ENCODE measurements at regions not wholly inside any gene's neighbourhood (a gene's known extent, or its start where the extent isn't known, plus 50 kb on each side); places are given as distances from the start of the nearest gene placed in this dataset.

GRCh38 chr5:61261136-61261535 lies 70.9 kb upstream of the ZSWIM6 start:
- Histone ChIP-seq H3K79me1 (ENCODE audit: low read depth, low read length) (no peaks in the 10 kb centered on the region), H4K91ac (ENCODE audit: low read depth, low read length, poor library complexity) (no peak overlapping the region), H3K4me3 (ENCODE audit: low read length in 2 of 2) (no peak overlapping the region), H4K8ac (ENCODE audit: low read depth, low read length) (no peak overlapping the region), H3K4me1 (ENCODE audit: control insufficient read depth in 2 of 2, insufficient read depth in 1 of 2, low read depth in 1 of 2, low read length in 2 of 2) (peaks cover 2 to 10% of the 10 kb centered on the region in 2 donors), H3K23ac (ENCODE audit: low read depth, low read length, poor library complexity) (no peak overlapping the region), H3K4ac (ENCODE audit: low read length) (no peak overlapping the region), H2BK15ac (ENCODE audit: low read length) (no peak overlapping the region), H3K36me3 (replicated peaks in 1 of 2; ENCODE audit: control insufficient read depth in 2 of 2, insufficient read depth in 2 of 2, low read length in 2 of 2) (no peaks in the 10 kb centered on the region), H3K18ac (ENCODE audit: low read length) (no peak overlapping the region), H2AFZ (ENCODE audit: low read length) (no peak overlapping the region), H2BK5ac (ENCODE audit: low read length) (no peak overlapping the region), H2BK120ac (ENCODE audit: low read depth, low read length) (no peak overlapping the region), H3K14ac (ENCODE audit: low read length) (no peak overlapping the region), H3K9ac (ENCODE audit: low read depth, low read length, poor library complexity) (no peak overlapping the region), H2BK12ac (ENCODE audit: low read length) (no peak overlapping the region), H3K4me2 (ENCODE audit: insufficient read depth, low read length, poor library complexity, severe bottlenecking) (no peak overlapping the region), H3K27me3 (ENCODE audit: control insufficient read depth in 3 of 3, insufficient read depth in 3 of 3, low read depth in 1 of 3, low read length in 3 of 3) (no peaks in the 10 kb centered on the region), H3K27ac (replicated peaks; ENCODE audit: low read length) (no peak overlapping the region), H3K9me3 (replicated peaks in 1 of 2; ENCODE audit: control insufficient read depth in 2 of 2, insufficient read depth in 1 of 2, low read depth in 1 of 2, low read length in 2 of 2) (no peaks in the 10 kb centered on the region), H2AK5ac (ENCODE audit: low read depth, low read length) (no peak overlapping the region)
- no peak for DNase-seq (ENCODE audit: low spot score)

DNA sequence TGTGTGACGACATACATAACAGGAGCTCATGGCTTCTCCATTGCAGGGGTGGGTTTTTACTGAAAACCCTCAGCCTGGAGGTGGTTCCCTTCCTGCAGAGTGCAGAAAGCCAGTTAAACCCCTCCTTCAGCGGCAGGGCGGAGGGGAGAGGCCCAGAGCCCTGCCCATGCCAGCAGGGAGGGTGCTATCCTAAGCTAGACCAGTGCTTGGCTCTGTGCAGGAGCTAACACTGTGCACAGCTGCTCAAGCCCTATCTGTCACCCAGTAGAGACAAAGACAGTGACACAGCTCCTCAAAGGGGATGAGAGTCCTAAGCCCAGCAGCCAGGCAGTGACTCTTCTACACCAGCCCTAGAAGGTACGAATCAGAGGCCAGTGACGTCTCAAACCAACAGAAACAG lies 70.0 kb upstream of the ZSWIM6 start:
- no peak for DNase-seq (ENCODE audit: low spot score)
- H3K36me3 ChIP-seq (replicated peaks in 1 of 2; ENCODE audit: control insufficient read depth in 2 of 2, insufficient read depth in 2 of 2, low read length in 2 of 2) = no peaks in the 10 kb centered on the region
- no peak overlapping the region for H2BK15ac ChIP-seq (ENCODE audit: low read length)
- no peak overlapping the region for H3K4ac ChIP-seq (ENCODE audit: low read length)
- no peak overlapping the region for H3K23ac ChIP-seq (ENCODE audit: low read depth, low read length, poor library complexity)
- no peak overlapping the region for H2BK12ac ChIP-seq (ENCODE audit: low read length)
- no peaks in the 10 kb centered on the region for H3K9me3 ChIP-seq (replicated peaks in 1 of 2; ENCODE audit: control insufficient read depth in 2 of 2, insufficient read depth in 1 of 2, low read depth in 1 of 2, low read length in 2 of 2)
- no peak overlapping the region for H2BK5ac ChIP-seq (ENCODE audit: low read length)
- peaks cover 2 to 10% of the 10 kb centered on the region in 2 donors for H3K4me1 ChIP-seq (ENCODE audit: control insufficient read depth in 2 of 2, insufficient read depth in 1 of 2, low read depth in 1 of 2, low read length in 2 of 2)
- no peak overlapping the region for H4K8ac ChIP-seq (ENCODE audit: low read depth, low read length)
- H2AFZ ChIP-seq (ENCODE audit: low read length) = peak overlapping the region; percentile 32
- no peaks in the 10 kb centered on the region for H3K79me1 ChIP-seq (ENCODE audit: low read depth, low read length)
- H3K9ac ChIP-seq (ENCODE audit: low read depth, low read length, poor library complexity) = no peak overlapping the region
- H3K18ac ChIP-seq (ENCODE audit: low read length) = peak overlapping the region; percentile 55
- H3K4me2 ChIP-seq (ENCODE audit: insufficient read depth, low read length, poor library complexity, severe bottlenecking) = no peak overlapping the region
- no peaks in the 10 kb centered on the region for H3K27me3 ChIP-seq (ENCODE audit: control insufficient read depth in 3 of 3, insufficient read depth in 3 of 3, low read depth in 1 of 3, low read length in 3 of 3)
- no peak overlapping the region for H3K27ac ChIP-seq (replicated peaks; ENCODE audit: low read length)
- no peak overlapping the region for H3K4me3 ChIP-seq (ENCODE audit: low read length in 2 of 2)
- H2AK5ac ChIP-seq (ENCODE audit: low read depth, low read length) = no peak overlapping the region
- no CpG with 5 or more reads among the region's 5 CpGs for WGBS, 2 donors (ENCODE audit: extremely low coverage in 2 of 2, insufficient read length in 2 of 2, insufficient replicate concordance in 1 of 2)
- no peak overlapping the region for H2BK120ac ChIP-seq (ENCODE audit: low read depth, low read length)
- no peak overlapping the region for H3K14ac ChIP-seq (ENCODE audit: low read length)
- H4K91ac ChIP-seq (ENCODE audit: low read depth, low read length, poor library complexity) = no peak overlapping the region

GRCh38 chr5:61263072-61263471 lies 69.0 kb upstream of the ZSWIM6 start:
- Histone ChIP-seq H3K23ac (ENCODE audit: low read depth, low read length, poor library complexity) (no peak overlapping the region), H2BK12ac (ENCODE audit: low read length) (no peak overlapping the region), H3K18ac (ENCODE audit: low read length) (no peak overlapping the region), H3K4me2 (ENCODE audit: insufficient read depth, low read length, poor library complexity, severe bottlenecking) (no peak overlapping the region), H3K27me3 (ENCODE audit: control insufficient read depth in 3 of 3, insufficient read depth in 3 of 3, low read depth in 1 of 3, low read length in 3 of 3) (no peaks in the 10 kb centered on the region), H2AFZ (ENCODE audit: low read length) (no peak overlapping the region), H2BK5ac (ENCODE audit: low read length) (no peak overlapping the region), H3K4me3 (ENCODE audit: low read length in 2 of 2) (no peak overlapping the region), H3K27ac (replicated peaks; ENCODE audit: low read length) (no peak overlapping the region), H3K4ac (ENCODE audit: low read length) (no peak overlapping the region), H3K36me3 (replicated peaks in 1 of 2; ENCODE audit: control insufficient read depth in 2 of 2, insufficient read depth in 2 of 2, low read length in 2 of 2) (no peaks in the 10 kb centered on the region), H4K91ac (ENCODE audit: low read depth, low read length, poor library complexity) (no peak overlapping the region), H3K9me3 (replicated peaks in 1 of 2; ENCODE audit: control insufficient read depth in 2 of 2, insufficient read depth in 1 of 2, low read depth in 1 of 2, low read length in 2 of 2) (no peaks in the 10 kb centered on the region), H3K9ac (ENCODE audit: low read depth, low read length, poor library complexity) (no peak overlapping the region), H3K79me1 (ENCODE audit: low read depth, low read length) (no peaks in the 10 kb centered on the region), H3K4me1 (ENCODE audit: control insufficient read depth in 2 of 2, insufficient read depth in 1 of 2, low read depth in 1 of 2, low read length in 2 of 2) (peaks cover 2 to 10% of the 10 kb centered on the region in 2 donors), H3K14ac (ENCODE audit: low read length) (no peak overlapping the region), H2BK120ac (ENCODE audit: low read depth, low read length) (no peak overlapping the region), H2BK15ac (ENCODE audit: low read length) (no peak overlapping the region), H2AK5ac (ENCODE audit: low read depth, low read length) (no peak overlapping the region), H4K8ac (ENCODE audit: low read depth, low read length) (no peak overlapping the region)
- no CpG with 5 or more reads among the region's 6 CpGs for WGBS, 2 donors (ENCODE audit: extremely low coverage in 2 of 2, insufficient read length in 2 of 2, insufficient replicate concordance in 1 of 2)
- no peak for DNase-seq (ENCODE audit: low spot score)

DNA sequence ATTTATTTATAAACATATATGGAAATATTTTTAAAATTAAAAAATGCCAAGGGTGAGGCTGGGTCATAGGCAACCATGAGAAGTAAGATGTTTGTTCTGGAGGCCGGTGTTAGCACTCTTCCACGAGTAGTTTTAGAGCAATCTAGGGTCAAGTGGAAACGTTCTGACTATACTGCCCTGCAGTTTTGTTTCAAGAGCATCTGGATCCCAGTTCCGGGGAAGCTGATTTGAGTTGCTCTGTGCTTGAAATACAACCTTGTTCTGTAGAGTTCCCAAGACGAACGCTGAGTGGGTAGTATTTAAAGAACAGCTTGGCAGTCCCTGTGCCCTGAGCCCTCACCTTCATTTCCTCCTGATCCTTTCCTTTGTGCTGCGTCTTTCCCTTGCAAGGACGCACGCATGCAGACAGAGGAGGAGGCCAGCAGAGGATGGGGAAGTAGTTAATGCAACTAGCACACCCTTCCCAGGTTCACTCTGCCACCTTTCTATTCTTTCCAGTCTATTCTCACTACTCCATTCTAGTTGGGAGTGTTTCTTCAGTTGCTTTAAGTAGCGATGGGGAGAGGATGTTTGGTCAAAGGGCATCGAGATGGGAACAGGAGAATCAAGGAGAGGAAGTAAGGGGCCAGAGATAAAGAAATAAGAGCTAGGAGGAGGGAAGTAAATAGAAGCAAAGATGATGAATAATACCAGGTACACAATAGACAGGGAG lies 68.3 kb upstream of the ZSWIM6 start:
- peaks cover 2 to 10% of the 10 kb centered on the region in 2 donors for H3K4me1 ChIP-seq (ENCODE audit: control insufficient read depth in 2 of 2, insufficient read depth in 1 of 2, low read depth in 1 of 2, low read length in 2 of 2)
- no peaks in the 10 kb centered on the region for H3K27me3 ChIP-seq (ENCODE audit: control insufficient read depth in 3 of 3, insufficient read depth in 3 of 3, low read depth in 1 of 3, low read length in 3 of 3)
- no peak overlapping the region for H3K18ac ChIP-seq (ENCODE audit: low read length)

More for the DNA sequence above, 68.3 kb upstream of the ZSWIM6 start:
- H2BK5ac ChIP-seq (ENCODE audit: low read length) = no peak overlapping the region
- H3K4me3 ChIP-seq (ENCODE audit: low read length in 2 of 2) = no peak overlapping the region
- no peak overlapping the region for H3K4ac ChIP-seq (ENCODE audit: low read length)
- H3K4me2 ChIP-seq (ENCODE audit: insufficient read depth, low read length, poor library complexity, severe bottlenecking) = no peak overlapping the region
- no peak for DNase-seq (ENCODE audit: low spot score)
- no peak overlapping the region for H3K23ac ChIP-seq (ENCODE audit: low read depth, low read length, poor library complexity)
- H2BK15ac ChIP-seq (ENCODE audit: low read length) = no peak overlapping the region
- no peaks in the 10 kb centered on the region for H3K79me1 ChIP-seq (ENCODE audit: low read depth, low read length)
- no peak overlapping the region for H2BK120ac ChIP-seq (ENCODE audit: low read depth, low read length)
- H4K8ac ChIP-seq (ENCODE audit: low read depth, low read length) = no peak overlapping the region
- WGBS, 2 donors (ENCODE audit: extremely low coverage in 2 of 2, insufficient read length in 2 of 2, insufficient replicate concordance in 1 of 2) = no CpG with 5 or more reads among the region's 11 CpGs
- no peak overlapping the region for H2AK5ac ChIP-seq (ENCODE audit: low read depth, low read length)
- no peak overlapping the region for H2BK12ac ChIP-seq (ENCODE audit: low read length)
- H3K27ac ChIP-seq (replicated peaks; ENCODE audit: low read length) = no peak overlapping the region
- H4K91ac ChIP-seq (ENCODE audit: low read depth, low read length, poor library complexity) = no peak overlapping the region
- no peaks in the 10 kb centered on the region for H3K9me3 ChIP-seq (replicated peaks in 1 of 2; ENCODE audit: control insufficient read depth in 2 of 2, insufficient read depth in 1 of 2, low read depth in 1 of 2, low read length in 2 of 2)
- H2AFZ ChIP-seq (ENCODE audit: low read length) = peak overlapping the region; percentile 7
- no peaks in the 10 kb centered on the region for H3K36me3 ChIP-seq (replicated peaks in 1 of 2; ENCODE audit: control insufficient read depth in 2 of 2, insufficient read depth in 2 of 2, low read length in 2 of 2)
- no peak overlapping the region for H3K9ac ChIP-seq (ENCODE audit: low read depth, low read length, poor library complexity)
- H3K14ac ChIP-seq (ENCODE audit: low read length) = no peak overlapping the region

All from neuronal stem cell (in vitro differentiated cells).